ENCODE measurements at regions not wholly inside any gene's neighbourhood (a gene's known extent, or its start where the extent isn't known, plus 50 kb on each side); places are given as distances from the start of the nearest gene placed in this dataset.
"Not testable (repeated sequence)": the region's sequence is repeated elsewhere in the genome, so short reads cannot be mapped to it uniquely, and the experiment has no call there.

DNA sequence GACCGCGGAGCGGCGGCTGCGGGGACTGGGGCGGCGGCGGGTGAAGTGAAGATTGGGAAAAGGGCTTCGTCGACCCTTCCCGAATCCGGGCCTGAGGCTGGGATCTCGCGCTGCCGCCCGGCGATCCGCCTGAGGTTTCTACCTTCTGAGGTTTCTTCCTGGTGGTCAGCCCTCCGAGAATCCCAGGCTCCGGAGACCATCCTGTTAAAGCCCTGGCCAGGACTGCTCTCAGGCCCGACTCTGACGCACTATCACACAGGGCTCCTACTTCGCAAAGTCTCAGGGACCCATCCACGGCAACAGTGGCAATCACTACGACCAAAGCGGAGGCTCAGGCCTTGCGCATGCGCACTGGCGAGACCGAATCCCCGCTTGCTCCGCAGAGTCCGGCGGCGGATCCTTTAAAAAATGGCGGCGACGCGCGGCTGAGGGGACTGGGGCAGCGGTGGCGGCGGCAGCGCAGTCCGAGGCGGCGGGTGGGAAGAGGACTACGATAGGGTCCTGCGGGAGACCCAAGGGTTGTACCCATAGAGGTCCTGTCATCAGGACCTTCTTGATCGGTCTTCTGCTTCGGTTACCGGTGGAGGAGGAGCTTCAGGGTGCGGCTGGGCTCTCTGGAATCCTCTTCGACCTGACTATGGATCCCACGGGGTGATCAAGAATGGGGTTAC, 157.2 kb upstream of the ZNF337 start:
- TF ChIP-seq, protein P1, sequence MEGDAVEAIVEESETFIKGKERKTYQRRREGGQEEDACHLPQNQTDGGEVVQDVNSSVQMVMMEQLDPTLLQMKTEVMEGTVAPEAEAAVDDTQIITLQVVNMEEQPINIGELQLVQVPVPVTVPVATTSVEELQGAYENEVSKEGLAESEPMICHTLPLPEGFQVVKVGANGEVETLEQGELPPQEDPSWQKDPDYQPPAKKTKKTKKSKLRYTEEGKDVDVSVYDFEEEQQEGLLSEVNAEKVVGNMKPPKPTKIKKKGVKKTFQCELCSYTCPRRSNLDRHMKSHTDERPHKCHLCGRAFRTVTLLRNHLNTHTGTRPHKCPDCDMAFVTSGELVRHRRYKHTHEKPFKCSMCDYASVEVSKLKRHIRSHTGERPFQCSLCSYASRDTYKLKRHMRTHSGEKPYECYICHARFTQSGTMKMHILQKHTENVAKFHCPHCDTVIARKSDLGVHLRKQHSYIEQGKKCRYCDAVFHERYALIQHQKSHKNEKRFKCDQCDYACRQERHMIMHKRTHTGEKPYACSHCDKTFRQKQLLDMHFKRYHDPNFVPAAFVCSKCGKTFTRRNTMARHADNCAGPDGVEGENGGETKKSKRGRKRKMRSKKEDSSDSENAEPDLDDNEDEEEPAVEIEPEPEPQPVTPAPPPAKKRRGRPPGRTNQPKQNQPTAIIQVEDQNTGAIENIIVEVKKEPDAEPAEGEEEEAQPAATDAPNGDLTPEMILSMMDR (IDR thresholded peaks at IDR 0.05): not testable (repeated sequence)
- not testable (repeated sequence) for TF ChIP-seq POLR2A (IDR thresholded peaks at IDR 0.05)

Data from Peyer's patch (tissue), 4 donors.